GM21528 (cell line): ENCODE measurements at regions not wholly inside any gene's neighbourhood (a gene's known extent, or its start where the extent isn't known, plus 50 kb on each side); places are given as distances from the start of the nearest gene placed in this dataset.

Experiments used
- ATAC-seq: cut with Tn5 transposase; IDR thresholded peaks from one replicate; pipeline ENCODE4 v1.9.1; 2021; ENCODE audit warnings: mild to moderate bottlenecking, moderate library complexity; ENCODE audit not compliant: unreplicated experiment, low FRiP score

DNA sequence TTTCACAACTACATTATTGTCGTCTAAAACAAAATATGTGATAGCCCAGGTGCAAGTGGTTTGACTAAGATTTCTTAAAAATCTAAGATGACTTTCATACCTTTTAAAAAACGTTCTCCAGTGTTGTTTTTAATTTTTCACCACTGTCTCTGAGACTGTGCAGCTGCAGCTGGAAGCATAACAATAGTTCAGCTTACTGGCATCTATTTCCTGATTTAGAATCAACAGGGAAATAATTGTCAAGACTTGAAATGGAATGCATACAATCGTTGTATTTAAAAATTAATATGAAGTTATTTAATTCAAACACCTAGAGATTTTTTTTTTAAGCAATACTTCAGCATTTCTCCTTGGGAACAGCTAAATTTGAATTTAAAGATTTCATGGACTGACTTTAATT lies 982.0 kb upstream of the EPHA7 start:
- ATAC-seq = no peak

- ATAC-seq = no peak
Observed at GRCh38 chr6:94394822-94395221, 975.5 kb upstream of the EPHA7 start.

GRCh38 chr6:94389218-94389617 lies 969.9 kb upstream of the EPHA7 start:
- ATAC-seq = no peak

- no peak for ATAC-seq
Observed at GRCh38 chr6:94377835-94378234, 958.5 kb upstream of the EPHA7 start.

- ATAC-seq = no peak
Observed at GRCh38 chr6:94376876-94377275, 957.5 kb upstream of the EPHA7 start.

DNA sequence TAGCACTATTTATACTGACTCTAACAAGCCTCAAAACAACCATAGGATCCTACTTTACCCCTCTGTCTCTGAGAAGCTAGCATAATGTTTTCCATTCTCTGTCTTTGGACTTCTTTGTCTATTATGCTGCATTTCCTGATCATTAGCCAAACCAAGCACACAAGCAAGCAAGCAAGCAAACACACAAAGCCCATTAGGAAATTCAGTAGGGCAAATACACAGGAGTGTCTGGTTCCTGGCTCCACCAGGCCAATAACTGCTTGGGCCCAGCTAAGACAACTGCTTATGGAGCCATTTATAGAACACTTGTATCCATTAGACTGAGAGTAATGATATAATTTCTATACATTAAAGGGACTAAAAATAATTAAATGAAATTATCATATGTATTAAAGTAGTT lies 952.9 kb upstream of the EPHA7 start:
- no peak for ATAC-seq

GRCh38 chr6:94367316-94367715 lies 948.0 kb upstream of the EPHA7 start:
- ATAC-seq = no peak

- ATAC-seq = no peak
Observed at GRCh38 chr6:94362061-94362864, 942.9 kb upstream of the EPHA7 start.

- ATAC-seq = no peak
Observed at GRCh38 chr6:94361304-94362060, 942.1 kb upstream of the EPHA7 start.

DNA sequence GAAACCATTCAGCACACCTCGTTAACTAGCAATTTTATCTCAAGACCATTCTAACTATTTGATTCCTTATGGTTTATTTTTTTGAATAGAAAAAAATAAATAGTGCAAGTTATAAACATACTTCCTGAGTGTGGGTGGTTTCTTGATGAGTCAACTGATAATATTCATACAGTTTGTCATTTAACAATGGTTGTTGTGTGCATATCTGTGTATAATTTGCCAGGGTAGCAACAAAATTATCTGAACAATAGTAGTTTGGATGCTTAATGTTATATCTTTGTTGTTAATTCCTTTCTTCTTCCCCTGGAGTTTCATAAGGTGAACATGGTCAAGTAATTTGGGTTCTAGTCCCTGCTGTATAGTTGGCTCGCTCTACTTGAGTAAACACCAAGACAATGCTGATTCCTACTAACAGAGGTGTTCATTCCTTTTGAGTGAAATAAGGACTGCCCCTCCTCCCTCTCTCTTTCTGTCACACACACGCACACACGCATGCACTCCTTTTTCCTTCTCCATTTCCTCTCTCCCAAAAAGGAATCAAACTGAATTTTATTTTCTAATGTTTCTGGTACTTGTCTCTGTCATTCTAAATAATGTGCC lies 938.1 kb upstream of the EPHA7 start:
- ATAC-seq = no peak

- ATAC-seq = no peak
Observed at GRCh38 chr6:94350833-94351232, 931.5 kb upstream of the EPHA7 start.

DNA sequence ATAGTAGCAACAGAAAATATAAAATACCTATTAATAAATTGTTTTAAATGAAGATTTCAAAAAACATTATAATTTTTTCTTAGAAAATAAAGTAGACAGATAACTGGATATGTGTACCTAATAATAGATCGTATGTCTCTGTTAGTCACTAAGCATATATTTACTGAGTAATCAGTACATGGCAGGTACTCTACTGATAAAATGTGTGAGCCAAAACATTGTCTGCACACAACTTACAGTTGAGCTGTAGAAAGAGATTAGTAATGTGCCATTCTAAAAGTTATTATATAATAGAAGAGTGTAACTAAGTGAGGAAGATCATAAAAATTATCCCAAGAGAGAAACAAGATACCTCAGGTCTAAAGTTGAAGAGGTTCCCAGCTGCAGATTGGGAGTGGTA lies 929.9 kb upstream of the EPHA7 start:
- ATAC-seq = no peak

GRCh38 chr6:94344866-94345265 lies 925.5 kb upstream of the EPHA7 start:
- ATAC-seq = no peak

GRCh38 chr6:94341173-94341572 lies 921.8 kb upstream of the EPHA7 start:
- ATAC-seq = no peak

DNA sequence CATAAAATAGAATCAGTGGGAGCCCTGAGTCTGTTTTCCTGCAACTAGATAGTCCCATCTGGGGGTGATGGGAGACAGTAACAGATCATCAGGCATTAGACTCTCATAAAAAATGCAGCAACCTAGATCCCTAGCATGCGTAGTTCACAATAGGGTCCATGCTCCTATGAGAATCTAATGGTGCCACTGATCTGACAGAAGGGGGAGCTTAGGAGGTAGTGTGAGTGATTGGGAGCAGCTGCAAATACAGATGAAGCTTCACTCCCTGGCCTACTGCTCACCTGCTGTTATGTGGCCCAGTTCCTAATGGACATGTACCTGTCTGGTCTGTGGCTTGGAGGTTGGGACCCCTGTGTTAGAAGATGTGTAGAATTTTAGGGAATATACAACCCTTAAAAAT lies 904.5 kb upstream of the EPHA7 start:
- ATAC-seq = no peak

DNA sequence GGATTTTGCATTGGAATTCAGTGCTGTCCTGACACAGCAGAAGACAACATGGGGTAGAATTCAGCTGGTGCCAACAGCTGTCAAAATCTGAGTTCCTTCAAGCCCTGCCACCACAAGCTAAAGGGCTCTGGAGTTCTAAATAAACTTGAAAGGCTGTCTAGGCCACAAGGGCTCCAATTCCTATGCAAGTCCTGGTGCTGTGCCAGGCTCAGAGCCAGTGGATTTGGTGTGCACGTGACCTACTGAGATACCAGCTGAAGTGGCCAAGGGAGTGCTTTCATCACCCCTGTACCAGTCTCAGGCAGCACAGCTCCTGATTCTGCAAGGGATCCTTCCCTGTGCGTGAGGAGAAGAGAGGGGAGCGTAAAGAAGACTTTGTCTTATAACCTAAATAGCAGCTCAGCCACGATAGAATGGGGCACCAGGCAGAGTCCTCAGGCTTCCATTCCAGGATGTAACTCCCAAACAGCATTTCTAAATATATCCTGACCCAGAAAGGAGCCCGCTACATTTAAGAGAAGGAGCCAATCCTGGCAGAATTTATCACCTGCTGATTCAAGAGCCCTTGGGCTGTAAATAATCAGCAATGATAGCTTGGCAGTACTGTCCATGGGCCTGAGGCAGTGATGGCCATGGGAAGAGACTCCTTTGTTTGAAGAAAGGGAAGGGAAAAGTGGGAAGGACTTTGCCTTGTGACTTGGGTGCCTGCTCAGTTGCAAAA lies 881.2 kb upstream of the EPHA7 start:
- ATAC-seq = no peak

GRCh38 chr6:94289131-94289530 lies 869.8 kb upstream of the EPHA7 start:
- ATAC-seq = no peak

DNA sequence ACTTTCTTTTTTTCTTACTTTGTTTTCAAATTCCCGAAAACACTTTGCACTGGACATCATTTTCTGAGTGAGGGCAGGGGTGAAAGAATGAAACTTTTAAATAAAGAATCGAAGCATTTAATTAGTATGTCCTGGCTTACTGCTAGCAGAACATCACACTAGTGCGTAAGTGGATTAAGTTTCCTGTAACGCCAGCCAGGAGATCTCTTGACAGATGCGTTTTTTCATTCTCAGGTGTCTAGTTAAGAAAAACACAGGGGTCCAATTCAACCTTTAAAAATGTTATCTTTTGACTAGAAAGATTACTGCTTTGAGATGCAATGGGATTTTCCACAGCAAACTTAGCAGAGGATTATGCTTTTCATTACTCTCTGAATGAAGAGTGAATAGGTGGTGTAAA lies 858.8 kb upstream of the EPHA7 start:
- ATAC-seq = no peak

DNA sequence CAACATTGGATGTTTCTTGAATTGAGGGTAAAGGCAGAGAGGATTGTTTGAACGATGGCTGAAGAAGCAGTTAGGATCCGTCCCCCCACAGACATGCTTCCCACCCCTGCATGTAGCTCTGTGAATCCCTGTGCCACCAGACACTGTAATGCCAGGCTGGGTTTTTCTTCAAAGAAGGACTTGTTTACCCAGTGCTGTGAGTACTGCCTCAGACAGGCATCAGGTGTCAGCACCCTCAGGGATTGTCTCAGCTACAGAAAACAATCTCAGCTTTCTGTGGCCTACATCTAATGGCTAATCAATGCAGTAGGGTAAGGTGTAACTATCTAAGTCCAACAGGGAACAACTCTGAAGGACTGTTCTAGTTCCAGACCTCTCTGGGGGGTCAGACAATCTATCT lies 853.0 kb upstream of the EPHA7 start:
- no peak for ATAC-seq

DNA sequence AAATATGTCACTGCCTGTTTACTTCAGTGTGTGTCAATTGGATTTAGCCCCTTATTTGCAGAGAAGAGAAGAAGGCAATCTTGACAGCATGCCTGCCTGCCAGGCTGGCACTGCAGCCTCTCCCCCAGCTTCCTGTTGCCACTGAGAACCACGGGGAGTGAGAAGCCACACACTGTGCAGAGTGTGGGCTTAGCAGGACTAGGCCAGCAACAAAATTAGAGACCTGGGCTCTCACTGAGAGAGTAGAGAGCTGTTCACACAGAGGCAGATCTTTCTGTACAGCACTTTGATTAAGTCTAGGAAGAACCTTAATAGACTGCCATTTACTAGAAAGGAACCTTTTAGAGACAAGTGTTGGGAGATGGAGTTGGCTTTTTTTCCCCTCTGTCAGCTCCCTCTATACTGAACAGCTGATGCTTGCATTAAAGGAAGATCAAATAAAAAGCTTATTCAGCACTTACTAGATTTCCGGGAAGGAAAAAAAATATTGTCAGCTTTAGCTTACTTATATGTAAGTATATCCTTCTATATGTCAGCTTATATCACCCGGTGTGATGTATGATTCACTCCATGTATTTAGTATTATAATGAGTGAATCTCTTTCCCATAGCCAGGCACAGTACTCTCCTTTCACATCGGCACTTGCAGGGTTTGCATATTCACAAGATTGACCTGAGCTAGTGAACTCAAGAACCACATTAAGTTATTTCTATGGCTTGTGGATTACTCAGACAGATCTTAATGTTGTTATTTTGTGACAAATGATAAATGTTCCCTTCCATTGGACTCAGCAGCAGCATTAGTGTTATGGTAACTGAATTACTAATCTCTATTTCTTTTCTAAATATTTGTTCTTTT lies 851.0 kb upstream of the EPHA7 start:
- ATAC-seq = no peak
